HEK293 (cell line): ENCODE measurements at regions not wholly inside any gene's neighbourhood (a gene's known extent, or its start where the extent isn't known, plus 50 kb on each side); places are given as distances from the start of the nearest gene placed in this dataset.

ENCODE experiments used
- CTCF ChIA-PET: fragments of 350-600 bp; formaldehyde crosslinking; extraction: SDS; loops from one replicate; lab custom pipeline; 2021; ENCODE audit warnings: antibody characterized with exemption; lab: Yijun Ruan, JAX
- POLR2A ChIA-PET: fragments of 300-600 bp; formaldehyde crosslinking; extraction: SDS; loops from one replicate; lab custom pipeline; 2020; ENCODE audit warnings: antibody characterized with exemption, inconsistent platforms; lab: Yijun Ruan, JAX
- H3K27ac ChIP-seq: fragments of 200-500 bp; sonication (Bioruptor generic); 2 replicates; pipeline ENCODE4 v1.5.1; 2014; ENCODE audit warnings: low read depth, low read length, control low read depth, inconsistent platforms; ENCODE audit errors: extremely low read depth
- H3K36me3 ChIP-seq, 2 experiments: fragments of 200-500 bp in 1 of 2; sonication (Bioruptor generic) in 1 of 2; 1 replicate in 1 of 2; 2 replicates in 1 of 2; pipeline ENCODE4 v1.5.1; 2014 to 2017; ENCODE audit warnings: inconsistent platforms in 2 of 2, low read length in 2 of 2; ENCODE audit not compliant: control insufficient read depth in 2 of 2, insufficient read depth in 1 of 2
- H3K4me1 ChIP-seq: fragments of 200-500 bp; sonication (Bioruptor generic); 2 replicates; pipeline ENCODE4 v1.5.1; 2014; ENCODE audit warnings: mild to moderate bottlenecking, low read length, inconsistent platforms; ENCODE audit not compliant: control insufficient read depth, insufficient read depth
- H3K4me3 ChIP-seq: 2 replicates; pipeline ENCODE4 v1.5.1; 2011; ENCODE audit warnings: low read depth, mild to moderate bottlenecking, control low read depth, low read length, moderate library complexity
- H3K9me3 ChIP-seq: fragments of 200-500 bp; sonication (Bioruptor generic); 2 replicates; pipeline ENCODE4 v1.5.1; 2014; ENCODE audit warnings: low read depth, low read length, inconsistent platforms; ENCODE audit not compliant: control insufficient read depth, insufficient read depth
- AEBP2 ChIP-seq: fragments of 450-650 bp; formaldehyde crosslinking; IDR thresholded peaks from 2 replicates; pipeline ENCODE4 v1.5.1; 2016; ENCODE audit warnings: missing biosample characterization, missing genetic modification characterization, borderline replicate concordance
- BCL11B ChIP-seq: fragments of 450-650 bp; formaldehyde crosslinking; IDR thresholded peaks from 2 replicates; pipeline ENCODE4 v1.5.1; 2016; ENCODE audit warnings: low read depth, missing biosample characterization, missing genetic modification characterization
- CTCF ChIP-seq: fragments of 450-650 bp; formaldehyde crosslinking; IDR thresholded peaks from 2 replicates; pipeline ENCODE4 v1.5.1; 2016; ENCODE audit warnings: missing biosample characterization, missing genetic modification characterization
- MEIS1 ChIP-seq: sonication (generic); formaldehyde crosslinking; IDR thresholded peaks from 2 replicates; pipeline ENCODE4 v1.8.1; 2022; ENCODE audit warnings: missing genetic modification reagents, mild to moderate bottlenecking, borderline replicate concordance
- PRDM4 ChIP-seq: fragments of 450-650 bp; formaldehyde crosslinking; IDR thresholded peaks from 2 replicates; pipeline ENCODE4 v1.5.1; 2017; ENCODE audit warnings: missing biosample characterization, missing genetic modification characterization
- SP7 ChIP-seq: fragments of 450-650 bp; formaldehyde crosslinking; IDR thresholded peaks from 2 replicates; pipeline ENCODE4 v1.5.1; 2016; ENCODE audit warnings: missing biosample characterization, missing genetic modification characterization
- YY2 ChIP-seq: fragments of 450-650 bp; formaldehyde crosslinking; IDR thresholded peaks from 2 replicates; pipeline ENCODE4 v1.5.1; 2016; ENCODE audit warnings: missing biosample characterization, missing genetic modification characterization
- ZIC2 ChIP-seq: fragments of 450-650 bp; formaldehyde crosslinking; IDR thresholded peaks from 2 replicates; pipeline ENCODE4 v1.5.1; 2016; ENCODE audit warnings: missing biosample characterization, missing genetic modification characterization
- ZNF394 ChIP-seq: fragments of 450-650 bp; formaldehyde crosslinking; IDR thresholded peaks from 2 replicates; pipeline ENCODE4 v1.5.1; 2016; ENCODE audit warnings: missing biosample characterization, missing genetic modification characterization, mild to moderate bottlenecking, moderate library complexity, borderline replicate concordance
- ZNF513 ChIP-seq: fragments of 450-650 bp; IDR thresholded peaks from 2 replicates; pipeline ENCODE4 v1.5.1; 2018; ENCODE audit warnings: missing biosample characterization, missing genetic modification characterization
- ZNF792 ChIP-seq: fragments of 450-650 bp; formaldehyde crosslinking; IDR thresholded peaks from 2 replicates; pipeline ENCODE4 v1.5.1; 2016; ENCODE audit warnings: missing biosample characterization, missing genetic modification characterization
- ZSCAN18 ChIP-seq: fragments of 450-650 bp; formaldehyde crosslinking; IDR thresholded peaks from 2 replicates; pipeline ENCODE4 v1.5.1; 2016; ENCODE audit warnings: missing biosample characterization, missing genetic modification characterization
- ZSCAN30 ChIP-seq: fragments of 450-650 bp; IDR thresholded peaks from 2 replicates; pipeline ENCODE4 v1.5.1; 2018; ENCODE audit warnings: missing biosample characterization, mild to moderate bottlenecking, missing genetic modification characterization, moderate library complexity

- no peak overlapping the region for H3K27ac ChIP-seq
- no peak overlapping the region for H3K4me3 ChIP-seq
- H3K36me3 ChIP-seq = no peaks in the 10 kb centered on the region
- ChIA-PET POLR2A (no interaction called here), CTCF (interaction anchor here (0.7 kb wide), 1 partner anchor 1510 kb away, joined by 3 read pairs; no protein-coding TSS in a partner anchor)
- no peaks in the 10 kb centered on the region for H3K9me3 ChIP-seq
- no peaks in the 10 kb centered on the region for H3K4me1 ChIP-seq
- no peak for TF ChIP-seq CTCF (tag by site-specific recombination)
- no peak for TF ChIP-seq ZNF792 (tag by site-specific recombination)
- TF ChIP-seq YY2 (tag by site-specific recombination) = no peak
- TF ChIP-seq SP7 (tag by site-specific recombination) = no peak
Measured at GRCh38 chr6:156423075-156423474, 354.1 kb upstream of the ARID1B start.

- H3K4me1 ChIP-seq = no peaks in the 10 kb centered on the region
- POLR2A ChIA-PET = no interaction called here
- TF ChIP-seq ZSCAN30 (tag by site-specific recombination) = no peak
- no peak for TF ChIP-seq PRDM4 (tag by site-specific recombination)
- no peak for TF ChIP-seq ZSCAN18 (tag by site-specific recombination)
- TF ChIP-seq ZIC2 (tag by site-specific recombination) = no peak
- no peak for TF ChIP-seq ZNF513 (tag by site-specific recombination)
- no peak for TF ChIP-seq AEBP2 (tag by site-specific recombination)
- TF ChIP-seq ZNF394 = no peak
- TF ChIP-seq BCL11B (tag by site-specific recombination) = no peak
- TF ChIP-seq MEIS1 (CRISPR knock-in tag) = no peak
- TF ChIP-seq, all 188 proteins: peak for 0
- H3K36me3 ChIP-seq = no peaks in the 10 kb centered on the region
- CTCF ChIA-PET = interaction anchor here (1.8 kb wide), 1 partner anchor 10 kb away, joined by 9 read pairs; no protein-coding TSS in a partner anchor
- no peaks in the 10 kb centered on the region for H3K9me3 ChIP-seq
- H3K4me3 ChIP-seq = no peak overlapping the region
- no peak overlapping the region for H3K27ac ChIP-seq
Measured at GRCh38 chr6:156421933-156422332, 355.2 kb upstream of the ARID1B start.
